22Rv1 (cell line): ENCODE measurements at regions not wholly inside any gene's neighbourhood (a gene's known extent, or its start where the extent isn't known, plus 50 kb on each side); places are given as distances from the start of the nearest gene placed in this dataset.

Experiments
- ZFX ChIP-seq: fragments of 450-650 bp; IDR thresholded peaks from 2 replicates; pipeline ENCODE4 v1.6.1; 2017; ENCODE audit warnings: antibody characterized with exemption, borderline replicate concordance
- TF ChIP-seq, protein P1 (sequence below): fragments of 450-650 bp; IDR thresholded peaks from 2 replicates; pipeline ENCODE4 v1.5.1; 2017; ENCODE audit warnings: mild to moderate bottlenecking

DNA sequence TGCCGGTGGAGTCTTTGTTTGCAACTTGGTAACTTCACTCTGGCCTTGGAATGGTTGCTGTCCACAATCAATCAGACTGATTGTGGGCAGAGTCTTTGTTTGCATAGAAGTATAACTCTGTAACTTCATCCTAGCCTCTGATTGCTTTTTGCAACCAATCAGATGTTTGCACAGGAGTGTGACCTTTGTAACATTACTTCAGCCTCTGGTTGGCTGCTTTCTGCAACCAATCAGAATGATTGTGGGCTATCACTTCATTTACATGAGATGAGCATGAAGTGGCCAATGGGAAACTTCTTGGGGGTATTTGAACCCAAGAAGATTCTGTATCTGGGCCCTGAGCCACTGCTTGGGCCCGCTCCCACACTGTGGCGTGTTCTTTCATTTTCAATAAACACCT is 79.6 kb upstream of the CLDN5 start:
- TF ChIP-seq, protein P1, sequence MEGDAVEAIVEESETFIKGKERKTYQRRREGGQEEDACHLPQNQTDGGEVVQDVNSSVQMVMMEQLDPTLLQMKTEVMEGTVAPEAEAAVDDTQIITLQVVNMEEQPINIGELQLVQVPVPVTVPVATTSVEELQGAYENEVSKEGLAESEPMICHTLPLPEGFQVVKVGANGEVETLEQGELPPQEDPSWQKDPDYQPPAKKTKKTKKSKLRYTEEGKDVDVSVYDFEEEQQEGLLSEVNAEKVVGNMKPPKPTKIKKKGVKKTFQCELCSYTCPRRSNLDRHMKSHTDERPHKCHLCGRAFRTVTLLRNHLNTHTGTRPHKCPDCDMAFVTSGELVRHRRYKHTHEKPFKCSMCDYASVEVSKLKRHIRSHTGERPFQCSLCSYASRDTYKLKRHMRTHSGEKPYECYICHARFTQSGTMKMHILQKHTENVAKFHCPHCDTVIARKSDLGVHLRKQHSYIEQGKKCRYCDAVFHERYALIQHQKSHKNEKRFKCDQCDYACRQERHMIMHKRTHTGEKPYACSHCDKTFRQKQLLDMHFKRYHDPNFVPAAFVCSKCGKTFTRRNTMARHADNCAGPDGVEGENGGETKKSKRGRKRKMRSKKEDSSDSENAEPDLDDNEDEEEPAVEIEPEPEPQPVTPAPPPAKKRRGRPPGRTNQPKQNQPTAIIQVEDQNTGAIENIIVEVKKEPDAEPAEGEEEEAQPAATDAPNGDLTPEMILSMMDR = no peak
- no peak for TF ChIP-seq ZFX
